GM21619 (cell line): ENCODE measurements at regions not wholly inside any gene's neighbourhood (a gene's known extent, or its start where the extent isn't known, plus 50 kb on each side); places are given as distances from the start of the nearest gene placed in this dataset.
A peak's percentile ranks its signal among the peaks of the same experiment; 100 is the strongest.

ENCODE experiments used
- ATAC-seq: cut with Tn5 transposase; IDR thresholded peaks from one replicate; pipeline ENCODE4 v1.9.1; 2021; ENCODE audit not compliant: unreplicated experiment

GRCh38 chr18:42137693-42138375 is 182.8 kb downstream of the PIK3C3 start:
- no peak for ATAC-seq

GRCh38 chr18:42141439-42141838 is 186.4 kb downstream of the PIK3C3 start:
- no peak for ATAC-seq

- no peak for ATAC-seq
Observed at GRCh38 chr18:42155024-42155423, 200.0 kb downstream of the PIK3C3 start.

- ATAC-seq, result no peak
Observed at GRCh38 chr18:42156281-42156680, 201.2 kb downstream of the PIK3C3 start.

- ATAC-seq, result no peak
Observed at GRCh38 chr18:42157420-42157819, 202.4 kb downstream of the PIK3C3 start.

GRCh38 chr18:42157878-42158277 is 202.8 kb downstream of the PIK3C3 start:
- no peak for ATAC-seq

- ATAC-seq, result no peak
Observed at GRCh38 chr18:42159146-42159545, 204.1 kb downstream of the PIK3C3 start.

- no peak for ATAC-seq
Observed at GRCh38 chr18:42163321-42163720, 208.3 kb downstream of the PIK3C3 start.

- no peak for ATAC-seq
Observed at GRCh38 chr18:42164556-42164955, 209.5 kb downstream of the PIK3C3 start.

GRCh38 chr18:42165922-42166513 is 211.0 kb downstream of the PIK3C3 start:
- no peak for ATAC-seq

- ATAC-seq, result no peak
Observed at GRCh38 chr18:42168487-42168886, 213.5 kb downstream of the PIK3C3 start.

GRCh38 chr18:42168907-42169306 is 213.9 kb downstream of the PIK3C3 start:
- ATAC-seq, result no peak

- ATAC-seq, result no peak
Observed at GRCh38 chr18:42174909-42175308, 219.9 kb downstream of the PIK3C3 start.

GRCh38 chr18:42176599-42176998 is 221.6 kb downstream of the PIK3C3 start:
- ATAC-seq, result peak; percentile 53

GRCh38 chr18:42177390-42177789 is 222.4 kb downstream of the PIK3C3 start:
- ATAC-seq, result peak; percentile 40

GRCh38 chr18:42178376-42179080 is 223.5 kb downstream of the PIK3C3 start:
- ATAC-seq, result no peak

GRCh38 chr18:42179542-42180121 is 224.6 kb downstream of the PIK3C3 start:
- ATAC-seq, result no peak

GRCh38 chr18:42181474-42181873 is 226.4 kb downstream of the PIK3C3 start:
- no peak for ATAC-seq

- no peak for ATAC-seq
Observed at GRCh38 chr18:42182728-42183700, 228.0 kb downstream of the PIK3C3 start.

- no peak for ATAC-seq
Observed at GRCh38 chr18:42183746-42184145, 228.7 kb downstream of the PIK3C3 start.
